IMR-90 (cell line): ENCODE measurements at regions not wholly inside any gene's neighbourhood (a gene's known extent, or its start where the extent isn't known, plus 50 kb on each side); places are given as distances from the start of the nearest gene placed in this dataset.
A peak's percentile ranks its signal among the peaks of the same experiment; 100 is the strongest.

Experiments used
- ATAC-seq: fragments of 200-7000 bp; cut with Tn5 transposase; 2 replicates; pipeline ENCODE4 v1.9.1; 2020; ENCODE audit warnings: low read depth, mild to moderate bottlenecking, moderate library complexity
- BruUV-seq: library from RNA; stranded (reverse); fragments of 400-500 nt; replicated peaks from 2 replicates; lab custom pipeline; 2021; lab: Mats Ljungman, UMichigan
- CTCF ChIA-PET: fragments of 300-600 bp; formaldehyde crosslinking; extraction: SDS; loops from one replicate; lab custom pipeline; 2021; ENCODE audit warnings: antibody characterized with exemption; lab: Yijun Ruan, JAX
- POLR2A ChIA-PET: fragments of 300-600 bp; sonication (Branson Sonifier 250); formaldehyde crosslinking; loops from one replicate; lab custom pipeline; 2022; ENCODE audit warnings: antibody characterized with exemption; ENCODE audit not compliant: unreplicated experiment; lab: Charles Lee
- DNase-seq: peaks from one replicate; pipeline ENCODE4 v3.0.0; 2013
- H2AFZ ChIP-seq: replicated peaks from 2 replicates; pipeline ENCODE3; 2013; ENCODE audit warnings: low read length, mild to moderate bottlenecking; ENCODE audit not compliant: poor library complexity
- H2AK5ac ChIP-seq: 2 replicates; pipeline ENCODE4 v1.6.1; 2013; ENCODE audit warnings: low read depth, low read length, inconsistent platforms
- H2AK9ac ChIP-seq: replicated peaks from 2 replicates; pipeline ENCODE3; 2013; ENCODE audit warnings: mild to moderate bottlenecking, low read depth, low read length, moderate library complexity; ENCODE audit not compliant: poor library complexity
- H2BK120ac ChIP-seq: 2 replicates; pipeline ENCODE4 v1.6.1; 2013; ENCODE audit warnings: low read depth, low read length, inconsistent platforms
- H2BK15ac ChIP-seq: 3 replicates; pipeline ENCODE4 v1.6.1; 2013; ENCODE audit warnings: low read depth, low read length, inconsistent platforms
- H2BK20ac ChIP-seq: 2 replicates; pipeline ENCODE4 v1.6.1; 2013; ENCODE audit warnings: low read depth, mild to moderate bottlenecking, inconsistent platforms, low read length, moderate library complexity
- H2BK5ac ChIP-seq: 2 replicates; pipeline ENCODE4 v1.6.1; 2013; ENCODE audit warnings: mild to moderate bottlenecking, low read depth, low read length, inconsistent platforms; ENCODE audit not compliant: poor library complexity, severe bottlenecking
- H3K14ac ChIP-seq: replicated peaks from 2 replicates; pipeline ENCODE4 v1.6.1; 2013; ENCODE audit warnings: low read depth, low read length, inconsistent platforms
- H3K18ac ChIP-seq: 2 replicates; pipeline ENCODE4 v1.6.1; 2013; ENCODE audit warnings: low read depth, low read length, control low read depth
- H3K23ac ChIP-seq: 2 replicates; pipeline ENCODE4 v1.6.1; 2013; ENCODE audit warnings: low read depth, low read length, inconsistent platforms
- H3K27ac ChIP-seq: 2 replicates; pipeline ENCODE4 v1.5.1; 2013; ENCODE audit warnings: mild to moderate bottlenecking, control low read depth, low read length; ENCODE audit not compliant: insufficient read depth
- H3K27me3 ChIP-seq: 2 replicates; pipeline ENCODE4 v1.6.1; 2013; ENCODE audit warnings: low read length; ENCODE audit not compliant: control insufficient read depth, insufficient read depth
- H3K36me3 ChIP-seq: 2 replicates; pipeline ENCODE4 v1.6.1; 2013; ENCODE audit warnings: low read length, mixed read lengths; ENCODE audit not compliant: control insufficient read depth, insufficient read depth
- H3K4ac ChIP-seq: 2 replicates; pipeline ENCODE4 v1.6.1; 2013; ENCODE audit warnings: low read depth, low read length, inconsistent platforms
- H3K4me1 ChIP-seq: 2 replicates; pipeline ENCODE4 v1.6.1; 2013; ENCODE audit warnings: low read length, mixed read lengths; ENCODE audit not compliant: control insufficient read depth, insufficient read depth
- H3K4me2 ChIP-seq: 2 replicates; pipeline ENCODE4 v1.6.1; 2013; ENCODE audit warnings: low read depth, mild to moderate bottlenecking, control low read depth, low read length, moderate library complexity
- H3K4me3 ChIP-seq: 2 replicates; pipeline ENCODE4 v1.5.1; 2013; ENCODE audit warnings: low read depth, mild to moderate bottlenecking, control low read depth, low read length, moderate library complexity; ENCODE audit not compliant: insufficient read depth
- H3K56ac ChIP-seq: 2 replicates; pipeline ENCODE4 v1.6.1; 2013; ENCODE audit warnings: low read length, inconsistent platforms; ENCODE audit not compliant: insufficient read depth; ENCODE audit errors: extremely low read depth
- H3K79me1 ChIP-seq, 2 experiments: 2 replicates each; pipeline ENCODE4 v1.6.1; 2013; ENCODE audit warnings: low read length in 2 of 2, inconsistent platforms in 1 of 2, low read depth in 1 of 2
- H3K9ac ChIP-seq: 2 replicates; pipeline ENCODE4 v1.6.1; 2013; ENCODE audit warnings: low read depth, low read length, control low read depth
- H3K9me1 ChIP-seq: 2 replicates; pipeline ENCODE4 v1.6.1; 2013; ENCODE audit warnings: low read length, inconsistent platforms; ENCODE audit not compliant: insufficient read depth
- H3K9me3 ChIP-seq: 2 replicates; pipeline ENCODE4 v1.6.1; 2013; ENCODE audit warnings: low read length; ENCODE audit not compliant: control insufficient read depth, insufficient read depth
- H4K20me1 ChIP-seq: 2 replicates; pipeline ENCODE4 v1.6.1; 2013; ENCODE audit warnings: low read length, inconsistent platforms; ENCODE audit not compliant: insufficient read depth
- H4K5ac ChIP-seq: 2 replicates; pipeline ENCODE4 v1.6.1; 2013; ENCODE audit warnings: mild to moderate bottlenecking, low read depth, low read length, control low read depth
- H4K8ac ChIP-seq, 2 experiments: 2 replicates each; pipeline ENCODE4 v1.6.1; 2013; ENCODE audit warnings: low read depth in 2 of 2, low read length in 2 of 2, control low read depth in 1 of 2, inconsistent platforms in 1 of 2
- H4K91ac ChIP-seq: 2 replicates; pipeline ENCODE4 v1.6.1; 2013; ENCODE audit warnings: low read depth, low read length, inconsistent platforms; ENCODE audit not compliant: insufficient read depth
- CEBPB ChIP-seq: IDR thresholded peaks from 2 replicates; pipeline ENCODE4 v1.6.1; 2012; ENCODE audit warnings: low read depth, low read length, improper control_type of control experiment
- FOS ChIP-seq: fragments of 150-350 bp; IDR thresholded peaks from 2 replicates; pipeline ENCODE4 v1.6.1; 2016; ENCODE audit warnings: low read depth, low read length
- POLR2A ChIP-seq: IDR thresholded peaks from 2 replicates; pipeline ENCODE4 v1.6.1; 2012; ENCODE audit warnings: mild to moderate bottlenecking, low read depth, low read length
- RFX5 ChIP-seq: IDR thresholded peaks from 2 replicates; pipeline ENCODE4 v1.8.0; 2012; ENCODE audit warnings: low read depth, mild to moderate bottlenecking, low read length, moderate library complexity
- USF2 ChIP-seq: fragments of 150-350 bp; IDR thresholded peaks from 2 replicates; pipeline ENCODE4 v1.6.1; 2017; ENCODE audit warnings: mild to moderate bottlenecking, antibody characterized with exemption, low read length, low read depth
- WGBS, 2 experiments: methylation state at CpG; one replicate each; pipeline versions ENCODE4 v1.1.5 to v1.1.7; 2013; ENCODE audit warnings: missing lambda C conversion rate in 2 of 2; ENCODE audit not compliant: insufficient read length in 1 of 2; ENCODE audit errors: extremely low coverage in 2 of 2; 5-methylcytosine and 5-hydroxymethylcytosine counted together
- dilution Hi-C: fragments of 300-500 bp; cut with HindIII; formaldehyde crosslinking; loops from one replicate; pipeline ENCODE4 v1.14.3; 2018; ENCODE audit warnings: low sequenced_read_pairs; ENCODE audit not compliant: unreplicated experiment
- in situ Hi-C: fragments of 300-500 bp; cut with MboI; formaldehyde crosslinking; loops from 3 replicates; pipeline ENCODE4 v1.14.3; 2019; ENCODE audit warnings: low sequenced_read_pairs, inconsistent platforms, mixed read lengths
- intact Hi-C: fragments of 100-400 bp; cut with micrococcal nuclease; formaldehyde crosslinking; loops from 2 replicates; pipeline ENCODE4 v1.10.0; 2022

- H3K27me3 ChIP-seq = no peaks in the 10 kb centered on the region
- peak; percentile 70 for ATAC-seq
- H3K9ac ChIP-seq = no peak overlapping the region
- no peak overlapping the region for H2BK5ac ChIP-seq
- H3K4me2 ChIP-seq = no peak overlapping the region
- H4K8ac ChIP-seq = no peak overlapping the region
- H3K14ac ChIP-seq = no peak overlapping the region
- H3K79me1 ChIP-seq = no peaks in the 10 kb centered on the region
- no peak overlapping the region for H3K23ac ChIP-seq
- H2AFZ ChIP-seq = no peak overlapping the region
- intact Hi-C loops = no loop called here
- no peak overlapping the region for H3K18ac ChIP-seq
- ChIA-PET POLR2A (no interaction called here), CTCF (interaction anchor here (0.6 kb wide), 1 partner anchor 296 kb away, joined by 3 read pairs; no protein-coding TSS in a partner anchor)
- H2BK120ac ChIP-seq = no peak overlapping the region
- H2BK15ac ChIP-seq = no peak overlapping the region
- no peak overlapping the region for H3K4me3 ChIP-seq
- H3K4me1 ChIP-seq = no peaks in the 10 kb centered on the region
- H3K4ac ChIP-seq = no peak overlapping the region
- no peak overlapping the region for H4K91ac ChIP-seq
- BruUV-seq = no TSS peak
- no peaks in the 10 kb centered on the region for H4K20me1 ChIP-seq
- H3K9me3 ChIP-seq = no peaks in the 10 kb centered on the region
- WGBS, 2 experiments = no CpG with 5 or more reads among the region's 1 CpG
- TF ChIP-seq RFX5 (no peak), CEBPB (peak; percentile 28; the same call in 1 of the 2 replicates), POLR2A (no peak), USF2 (no peak), FOS (no peak)
- in situ Hi-C loops = no loop called here
- dilution Hi-C loops = no loop called here
- no peak overlapping the region for H2AK9ac ChIP-seq
- no peak overlapping the region for H3K27ac ChIP-seq
- H3K56ac ChIP-seq = no peak overlapping the region
- no peak overlapping the region for H4K5ac ChIP-seq
- no peak overlapping the region for H2BK20ac ChIP-seq
- peak; percentile 58 for DNase-seq
- no peak overlapping the region for H2AK5ac ChIP-seq
- H3K36me3 ChIP-seq = no peaks in the 10 kb centered on the region
- H3K9me1 ChIP-seq = no peaks in the 10 kb centered on the region
Measured at GRCh38 chr6:11890849-11891248, 112.2 kb upstream of the ADTRP start.
